Mesothelial cell of epicardium (in vitro differentiated cells): ENCODE measurements at regions not wholly inside any gene's neighbourhood (a gene's known extent, or its start where the extent isn't known, plus 50 kb on each side); places are given as distances from the start of the nearest gene placed in this dataset.
"Not testable (repeated sequence)": the region's sequence is repeated elsewhere in the genome, so short reads cannot be mapped to it uniquely, and the experiment has no call there.

Experiments used
- DNase-seq, 2 experiments: peaks; one replicate each; pipeline ENCODE4 v3.0.0; 2021; ENCODE audit warnings: low spot score in 2 of 2; ENCODE audit not compliant: unreplicated experiment in 2 of 2
- H3K27ac Mint-ChIP-seq: 2 replicates; pipeline ENCODE4 v1.8.0; 2021; ENCODE audit warnings: mixed read lengths
- H3K27me3 Mint-ChIP-seq: 2 replicates; pipeline ENCODE4 v1.8.0; 2021; ENCODE audit warnings: low read depth, mixed read lengths
- H3K36me3 Mint-ChIP-seq: 2 replicates; pipeline ENCODE4 v1.8.0; 2021; ENCODE audit warnings: mixed read lengths
- H3K4me1 Mint-ChIP-seq: 2 replicates; pipeline ENCODE4 v1.8.0; 2021; ENCODE audit warnings: mixed read lengths
- H3K4me3 Mint-ChIP-seq: 2 replicates; pipeline ENCODE4 v1.8.0; 2021; ENCODE audit warnings: mild to moderate bottlenecking, moderate library complexity, mixed read lengths
- H3K9me3 Mint-ChIP-seq: 2 replicates; pipeline ENCODE4 v1.8.0; 2021; ENCODE audit warnings: mixed read lengths
- TF ChIP-seq, protein P1 (sequence below): fragments of 200-600 bp; sonication (generic); IDR thresholded peaks from one replicate; pipeline ENCODE4 v1.5.0; 2021; ENCODE audit warnings: antibody characterized with exemption; ENCODE audit not compliant: unreplicated experiment

DNA sequence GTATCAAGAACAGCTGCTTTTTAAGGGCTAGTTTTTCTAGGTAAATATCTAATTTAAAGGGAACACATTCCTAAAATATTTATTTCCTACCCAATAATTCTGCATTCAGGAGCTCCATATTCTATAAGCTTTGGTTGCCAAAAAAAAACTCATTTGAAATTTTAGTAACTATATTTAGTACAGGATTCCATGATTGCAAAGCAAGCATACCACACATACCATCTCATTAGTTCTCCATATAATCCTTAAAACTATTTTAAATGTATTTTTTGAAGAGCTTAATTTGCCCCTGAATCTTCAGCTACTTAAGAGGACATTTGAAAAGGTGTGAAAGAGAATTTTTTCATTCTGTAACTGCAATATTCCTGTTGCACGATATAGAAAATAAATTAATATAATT, 877.0 kb downstream of the NR2F1-AS1 start:
- H3K27ac Mint-ChIP-seq, result no peak overlapping the region
- H3K9me3 Mint-ChIP-seq, result no peaks in the 10 kb centered on the region
- TF ChIP-seq, protein P1, sequence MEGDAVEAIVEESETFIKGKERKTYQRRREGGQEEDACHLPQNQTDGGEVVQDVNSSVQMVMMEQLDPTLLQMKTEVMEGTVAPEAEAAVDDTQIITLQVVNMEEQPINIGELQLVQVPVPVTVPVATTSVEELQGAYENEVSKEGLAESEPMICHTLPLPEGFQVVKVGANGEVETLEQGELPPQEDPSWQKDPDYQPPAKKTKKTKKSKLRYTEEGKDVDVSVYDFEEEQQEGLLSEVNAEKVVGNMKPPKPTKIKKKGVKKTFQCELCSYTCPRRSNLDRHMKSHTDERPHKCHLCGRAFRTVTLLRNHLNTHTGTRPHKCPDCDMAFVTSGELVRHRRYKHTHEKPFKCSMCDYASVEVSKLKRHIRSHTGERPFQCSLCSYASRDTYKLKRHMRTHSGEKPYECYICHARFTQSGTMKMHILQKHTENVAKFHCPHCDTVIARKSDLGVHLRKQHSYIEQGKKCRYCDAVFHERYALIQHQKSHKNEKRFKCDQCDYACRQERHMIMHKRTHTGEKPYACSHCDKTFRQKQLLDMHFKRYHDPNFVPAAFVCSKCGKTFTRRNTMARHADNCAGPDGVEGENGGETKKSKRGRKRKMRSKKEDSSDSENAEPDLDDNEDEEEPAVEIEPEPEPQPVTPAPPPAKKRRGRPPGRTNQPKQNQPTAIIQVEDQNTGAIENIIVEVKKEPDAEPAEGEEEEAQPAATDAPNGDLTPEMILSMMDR, result no peak
- no peaks in the 10 kb centered on the region for H3K36me3 Mint-ChIP-seq
- peaks cover 20% of the 10 kb centered on the region for H3K4me1 Mint-ChIP-seq
- H3K4me3 Mint-ChIP-seq, result no peak overlapping the region
- H3K27me3 Mint-ChIP-seq, result no peaks in the 10 kb centered on the region
- no peak for DNase-seq

DNA sequence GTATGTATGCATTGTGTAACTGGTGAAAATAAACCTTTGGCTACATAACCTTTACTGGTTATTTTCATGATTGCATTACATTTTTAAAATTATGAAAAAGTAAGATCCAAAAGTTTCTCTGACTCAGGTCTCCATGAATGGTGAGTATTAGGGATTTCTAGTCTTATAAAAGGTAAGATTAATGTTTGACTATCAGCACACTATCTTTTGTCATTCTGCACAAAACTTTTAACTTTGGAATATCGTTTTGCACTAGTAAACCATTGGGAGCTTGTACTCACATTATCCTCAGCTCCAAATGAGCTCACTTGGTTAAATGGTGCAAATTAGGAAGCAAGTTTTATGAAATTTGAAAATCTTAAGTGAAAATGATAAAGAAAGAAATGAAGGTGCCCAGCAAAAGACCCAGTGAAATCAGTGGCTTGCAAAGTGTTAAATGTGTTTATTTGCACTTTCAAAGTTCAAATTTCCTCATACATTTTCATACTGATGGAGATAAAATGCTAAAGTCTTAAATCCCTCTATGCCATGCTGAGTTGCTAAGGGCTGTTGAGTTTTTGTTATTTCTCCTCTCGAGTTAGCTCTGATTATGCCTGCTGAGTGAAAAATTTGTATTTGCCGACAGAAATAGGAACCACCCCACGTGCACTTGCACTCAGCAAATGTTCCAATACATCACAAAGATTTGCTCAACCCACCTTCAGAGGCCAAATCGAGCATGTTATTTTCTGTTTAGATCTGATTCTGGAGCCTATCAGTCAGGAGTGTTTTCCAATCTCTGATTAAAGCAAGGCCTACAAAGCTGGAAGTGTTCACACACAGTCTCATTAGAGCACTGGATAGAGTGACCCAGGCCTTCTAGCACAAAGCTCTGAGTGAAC, 885.7 kb downstream of the NR2F1-AS1 start:
- no peak overlapping the region for H3K4me3 Mint-ChIP-seq
- TF ChIP-seq, protein P1, result no peak
- peak overlapping the region; percentile 9 for H3K27ac Mint-ChIP-seq
- H3K27me3 Mint-ChIP-seq, result no peaks in the 10 kb centered on the region
- H3K36me3 Mint-ChIP-seq, result peaks cover 4% of the 10 kb centered on the region
- H3K4me1 Mint-ChIP-seq, result peaks cover 13% of the 10 kb centered on the region
- H3K9me3 Mint-ChIP-seq, result peaks cover 6% of the 10 kb centered on the region
- DNase-seq, result no peak

- Mint-ChIP-seq H3K9me3 (peaks cover 9% of the 10 kb centered on the region), H3K36me3 (peaks cover 4% of the 10 kb centered on the region), H3K27me3 (no peaks in the 10 kb centered on the region), H3K4me3 (no peak overlapping the region), H3K4me1 (peaks cover 13% of the 10 kb centered on the region), H3K27ac (no peak overlapping the region)
- no peak for DNase-seq
- TF ChIP-seq, protein P1, result no peak
Observed at GRCh38 chr5:92694067-92694466, 887.0 kb downstream of the NR2F1-AS1 start.

GRCh38 chr5:92691955-92692354, 889.1 kb downstream of the NR2F1-AS1 start:
- H3K4me1 Mint-ChIP-seq, result peaks cover 24% of the 10 kb centered on the region
- not testable (repeated sequence) for H3K27me3 Mint-ChIP-seq, H3K36me3 Mint-ChIP-seq, DNase-seq, H3K27ac Mint-ChIP-seq, H3K9me3 Mint-ChIP-seq, H3K4me3 Mint-ChIP-seq

GRCh38 chr5:92687821-92688722, 892.9 kb downstream of the NR2F1-AS1 start:
- DNase-seq, result no peak
- Mint-ChIP-seq H3K27ac (peak overlapping the region; percentile 44), H3K36me3 (peaks cover 6% of the 10 kb centered on the region), H3K9me3 (peaks cover 19% of the 10 kb centered on the region), H3K4me1 (peaks cover 27% of the 10 kb centered on the region), H3K4me3 (peak overlapping the region; percentile 15), H3K27me3 (no peaks in the 10 kb centered on the region)
- TF ChIP-seq, protein P1, result no peak

GRCh38 chr5:92678640-92679039, 902.4 kb downstream of the NR2F1-AS1 start:
- Mint-ChIP-seq H3K4me3 (no peak overlapping the region), H3K9me3 (no peaks in the 10 kb centered on the region), H3K36me3 (no peaks in the 10 kb centered on the region), H3K27me3 (no peaks in the 10 kb centered on the region), H3K27ac (no peak overlapping the region), H3K4me1 (peaks cover 23% of the 10 kb centered on the region)
- no peak for DNase-seq
- TF ChIP-seq, protein P1, result no peak
